Caco-2 (cell line): ENCODE measurements at regions not wholly inside any gene's neighbourhood (a gene's known extent, or its start where the extent isn't known, plus 50 kb on each side); places are given as distances from the start of the nearest gene placed in this dataset.

Experiments used
- BruUV-seq: library from RNA; stranded (reverse); fragments of 400-500 nt; replicated peaks from 2 replicates; lab custom pipeline; 2021; lab: Mats Ljungman, UMichigan
- CTCF ChIA-PET: fragments of 300-600 bp; sonication (Branson Sonifier 250); formaldehyde crosslinking; loops from one replicate; lab custom pipeline; 2022; ENCODE audit warnings: antibody characterized with exemption; lab: Charles Lee
- POLR2A ChIA-PET: fragments of 300-600 bp; sonication (Branson Sonifier 250); formaldehyde crosslinking; loops from one replicate; lab custom pipeline; 2022; ENCODE audit warnings: antibody characterized with exemption; lab: Charles Lee
- DNase-seq, 2 experiments: peaks; one replicate each; pipeline versions ENCODE4 v3.0.0 to v3.0.0-alpha.2; 2020 to 2022
- H3K27me3 ChIP-seq: replicated peaks from 2 replicates; pipeline ENCODE4 v1.6.0; 2011; ENCODE audit warnings: low read length; ENCODE audit not compliant: control insufficient read depth, insufficient read depth
- H3K36me3 ChIP-seq: 2 replicates; pipeline ENCODE4 v1.5.1; 2011; ENCODE audit warnings: low read length; ENCODE audit not compliant: control insufficient read depth, insufficient read depth
- H3K4me1 ChIP-seq: fragments of 250-450 bp; sonication (Bioruptor Pico); 2 replicates; pipeline ENCODE4 v1.5.1; 2020; ENCODE audit warnings: mild to moderate bottlenecking
- H3K4me3 ChIP-seq: 2 replicates; pipeline ENCODE4 v1.5.1; 2011; ENCODE audit warnings: low read depth, mild to moderate bottlenecking, control low read depth, low read length
- H3K9me3 ChIP-seq: fragments of 250-450 bp; sonication (Bioruptor Pico); 2 replicates; pipeline ENCODE4 v1.5.1; 2020; ENCODE audit warnings: mild to moderate bottlenecking, moderate library complexity
- H3K27ac Mint-ChIP-seq: one replicate; pipeline ENCODE4 v1.8.0; 2022; ENCODE audit warnings: mixed read lengths; ENCODE audit not compliant: unreplicated experiment
- H3K27me3 Mint-ChIP-seq: one replicate; pipeline ENCODE4 v1.8.0; 2022; ENCODE audit warnings: mixed read lengths; ENCODE audit not compliant: insufficient read depth, unreplicated experiment
- H3K36me3 Mint-ChIP-seq: one replicate; pipeline ENCODE4 v1.8.0; 2022; ENCODE audit warnings: mild to moderate bottlenecking, mixed read lengths; ENCODE audit not compliant: insufficient read depth, unreplicated experiment
- H3K4me1 Mint-ChIP-seq: one replicate; pipeline ENCODE4 v1.8.0; 2022; ENCODE audit warnings: low read depth, mixed read lengths; ENCODE audit not compliant: unreplicated experiment
- H3K4me3 Mint-ChIP-seq: one replicate; pipeline ENCODE4 v1.8.0; 2022; ENCODE audit warnings: mild to moderate bottlenecking, moderate library complexity, mixed read lengths; ENCODE audit not compliant: unreplicated experiment
- H3K9me3 Mint-ChIP-seq: one replicate; pipeline ENCODE4 v1.8.0; 2022; ENCODE audit warnings: mixed read lengths; ENCODE audit not compliant: unreplicated experiment
- CTCF ChIP-seq, 2 experiments: fragments of 200-600 bp in 1 of 2; IDR thresholded peaks; 1 replicate in 1 of 2; 2 replicates in 1 of 2; pipeline versions ENCODE4 v1.5.1 to v1.8.0; 2011 to 2022; ENCODE audit warnings: antibody characterized with exemption in 1 of 2, control low read depth in 1 of 2, inconsistent platforms in 1 of 2, low read depth in 1 of 2, low read length in 1 of 2, mild to moderate bottlenecking in 1 of 2, moderate library complexity in 1 of 2; ENCODE audit not compliant: insufficient read depth in 1 of 2, severe bottlenecking in 1 of 2, unreplicated experiment in 1 of 2
- intact Hi-C: fragments of 100-400 bp; cut with micrococcal nuclease; formaldehyde crosslinking; loops from one replicate; pipeline ENCODE4 v1.10.0; 2022; ENCODE audit not compliant: unreplicated experiment

- peaks cover 9% of the 10 kb centered on the region for H3K9me3 Mint-ChIP-seq
- H3K27ac Mint-ChIP-seq, result no peak overlapping the region
- Histone ChIP-seq H3K36me3 (no peaks in the 10 kb centered on the region), H3K27me3 (no peaks in the 10 kb centered on the region), H3K4me1 (peaks cover 14% of the 10 kb centered on the region; the same call in 1 of the 2 replicates), H3K9me3 (no peaks in the 10 kb centered on the region), H3K4me3 (no peak overlapping the region)
- H3K4me1 Mint-ChIP-seq, result peaks cover 13% of the 10 kb centered on the region
- no peaks in the 10 kb centered on the region for H3K27me3 Mint-ChIP-seq
- intact Hi-C loops, result loop anchor here (10.0 kb wide), 1 partner anchor 63 kb away; no protein-coding TSS in a partner anchor
- TF ChIP-seq CTCF (IDR thresholded peaks at IDR 0.05; ENCODE audit: insufficient read depth in 1 of 2, low read depth in 1 of 2, low read length in 1 of 2, severe bottlenecking in 1 of 2, unreplicated experiment in 1 of 2), result no peak
- BruUV-seq, result no TSS peak
- ChIA-PET POLR2A (no interaction called here), CTCF (no interaction called here)
- H3K4me3 Mint-ChIP-seq, result no peak overlapping the region
- DNase-seq, result no peak
- H3K36me3 Mint-ChIP-seq, result no peaks in the 10 kb centered on the region
These were observed 84.2 kb upstream of the TNC start for GRCh38 chr9:115202181-115202580.

GRCh38 chr9:115202960-115203751 is 85.2 kb upstream of the TNC start:
- no peak for TF ChIP-seq CTCF (IDR thresholded peaks at IDR 0.05; ENCODE audit: insufficient read depth in 1 of 2, low read depth in 1 of 2, low read length in 1 of 2, severe bottlenecking in 1 of 2, unreplicated experiment in 1 of 2)
- no peak for DNase-seq
- BruUV-seq, result no TSS peak

GRCh38 chr9:115204904-115205453 is 87.0 kb upstream of the TNC start:
- no peak overlapping the region for H3K4me3 ChIP-seq
- no peaks in the 10 kb centered on the region for H3K36me3 ChIP-seq
- no peak for TF ChIP-seq CTCF (IDR thresholded peaks at IDR 0.05; ENCODE audit: insufficient read depth in 1 of 2, low read depth in 1 of 2, low read length in 1 of 2, severe bottlenecking in 1 of 2, unreplicated experiment in 1 of 2)
- peaks cover 9% of the 10 kb centered on the region for H3K9me3 Mint-ChIP-seq
- POLR2A ChIA-PET, result no interaction called here
- H3K27ac Mint-ChIP-seq, result no peak overlapping the region
- DNase-seq, result no peak
- no peaks in the 10 kb centered on the region for H3K9me3 ChIP-seq
- H3K4me1 ChIP-seq, result peaks cover 14% of the 10 kb centered on the region; the same call in 1 of the 2 replicates
- no peaks in the 10 kb centered on the region for H3K27me3 ChIP-seq
- no peaks in the 10 kb centered on the region for H3K36me3 Mint-ChIP-seq
- CTCF ChIA-PET, result no interaction called here
- no peaks in the 10 kb centered on the region for H3K27me3 Mint-ChIP-seq
- peaks cover 13% of the 10 kb centered on the region for H3K4me1 Mint-ChIP-seq
- intact Hi-C loops, result loop anchor here (10.0 kb wide), 1 partner anchor 60 kb away; no protein-coding TSS in a partner anchor
- no TSS peak for BruUV-seq
- H3K4me3 Mint-ChIP-seq, result no peak overlapping the region

More at GRCh38 chr9:115202960-115203751, 85.2 kb upstream of the TNC start:
- H3K9me3 ChIP-seq, result no peaks in the 10 kb centered on the region
- peaks cover 13% of the 10 kb centered on the region for H3K4me1 Mint-ChIP-seq
- no peaks in the 10 kb centered on the region for H3K27me3 Mint-ChIP-seq
- no peak overlapping the region for H3K4me3 ChIP-seq
- H3K4me1 ChIP-seq, result peaks cover 14% of the 10 kb centered on the region; the same call in 1 of the 2 replicates
- intact Hi-C loops, result loop anchor here (10.0 kb wide), 1 partner anchor 62 kb away; no protein-coding TSS in a partner anchor
- ChIA-PET CTCF (no interaction called here), POLR2A (no interaction called here)
- no peaks in the 10 kb centered on the region for H3K27me3 ChIP-seq
- no peaks in the 10 kb centered on the region for H3K36me3 Mint-ChIP-seq
- H3K4me3 Mint-ChIP-seq, result no peak overlapping the region
- peaks cover 9% of the 10 kb centered on the region for H3K9me3 Mint-ChIP-seq
- no peaks in the 10 kb centered on the region for H3K36me3 ChIP-seq
- no peak overlapping the region for H3K27ac Mint-ChIP-seq
